ENCODE measurements at regions not wholly inside any gene's neighbourhood (a gene's known extent, or its start where the extent isn't known, plus 50 kb on each side); places are given as distances from the start of the nearest gene placed in this dataset.
"Not testable (repeated sequence)": the region's sequence is repeated elsewhere in the genome, so short reads cannot be mapped to it uniquely, and the experiment has no call there.

GRCh38 chr11:13152736-13153541, 124.7 kb upstream of the BMAL1 start:
- Histone ChIP-seq H3K36me3 (ENCODE audit: control insufficient read depth, insufficient read depth, low read length) (no peaks in the 10 kb centered on the region), H3K4me3 (ENCODE audit: low read depth, low read length) (no peak overlapping the region), H3K27me3 (replicated peaks; ENCODE audit: control insufficient read depth, insufficient read depth, low read length) (no peaks in the 10 kb centered on the region), H3K9me3 (peaks cover 8% of the 10 kb centered on the region; the same call in 1 of the 2 replicates), H3K4me1 (peaks cover 9% of the 10 kb centered on the region; the same call in 1 of the 2 replicates)
- Mint-ChIP-seq H3K4me1 (ENCODE audit: low read depth, unreplicated experiment) (peaks cover 17% of the 10 kb centered on the region), H3K4me3 (ENCODE audit: unreplicated experiment) (no peak overlapping the region), H3K36me3 (ENCODE audit: insufficient read depth, unreplicated experiment) (no peaks in the 10 kb centered on the region), H3K27me3 (ENCODE audit: insufficient read depth, unreplicated experiment) (no peaks in the 10 kb centered on the region), H3K27ac (ENCODE audit: unreplicated experiment) (no peak overlapping the region), H3K9me3 (ENCODE audit: unreplicated experiment) (peaks cover 8% of the 10 kb centered on the region)
- peak; percentile 26 to 38 for TF ChIP-seq CTCF (IDR thresholded peaks at IDR 0.05; ENCODE audit: insufficient read depth in 1 of 2, low read depth in 1 of 2, low read length in 1 of 2, severe bottlenecking in 1 of 2, unreplicated experiment in 1 of 2)
- BruUV-seq (replicated peaks): no TSS peak
- peak in 1 of 2 experiments; percentile 39 for DNase-seq
- intact Hi-C loops (cut with micrococcal nuclease; ENCODE audit: unreplicated experiment): loop anchor here (1.0 to 5.0 kb wide), 3 partner anchors 38 to 189 kb away; no protein-coding TSS in a partner anchor
- ChIA-PET POLR2A (no interaction called here), CTCF (interaction anchor here (0.5 to 0.9 kb wide), 5 partner anchors 12 to 189 kb away, joined by 3 to 5 read pairs (median 3); no protein-coding TSS in a partner anchor)

- POLR2A ChIA-PET; H3K4me3 ChIP-seq (ENCODE audit: low read depth, low read length); H3K27ac Mint-ChIP-seq (ENCODE audit: unreplicated experiment); H3K9me3 ChIP-seq; BruUV-seq (replicated peaks); H3K27me3 Mint-ChIP-seq (ENCODE audit: insufficient read depth, unreplicated experiment); H3K27me3 ChIP-seq (replicated peaks; ENCODE audit: control insufficient read depth, insufficient read depth, low read length); CTCF ChIA-PET; H3K4me1 ChIP-seq; H3K36me3 Mint-ChIP-seq (ENCODE audit: insufficient read depth, unreplicated experiment); DNase-seq; H3K9me3 Mint-ChIP-seq (ENCODE audit: unreplicated experiment); H3K4me3 Mint-ChIP-seq (ENCODE audit: unreplicated experiment); H3K36me3 ChIP-seq (ENCODE audit: control insufficient read depth, insufficient read depth, low read length): not testable (repeated sequence)
- intact Hi-C loops (cut with micrococcal nuclease; ENCODE audit: unreplicated experiment): loop anchor here (5.0 kb wide), 1 partner anchor 137 kb away; no protein-coding TSS in a partner anchor
- peaks cover 12% of the 10 kb centered on the region for H3K4me1 Mint-ChIP-seq (ENCODE audit: low read depth, unreplicated experiment)
Observed at GRCh38 chr11:13154374-13154773, 123.2 kb upstream of the BMAL1 start.

- TF ChIP-seq CTCF (IDR thresholded peaks at IDR 0.05; ENCODE audit: insufficient read depth in 1 of 2, low read depth in 1 of 2, low read length in 1 of 2, severe bottlenecking in 1 of 2, unreplicated experiment in 1 of 2): no peak
- H3K36me3 ChIP-seq (ENCODE audit: control insufficient read depth, insufficient read depth, low read length): no peaks in the 10 kb centered on the region
- no TSS peak for BruUV-seq (replicated peaks)
- H3K4me3 ChIP-seq (ENCODE audit: low read depth, low read length): no peak overlapping the region
- Mint-ChIP-seq H3K4me1 (ENCODE audit: low read depth, unreplicated experiment) (no peaks in the 10 kb centered on the region), H3K27me3 (ENCODE audit: insufficient read depth, unreplicated experiment) (peaks cover 3% of the 10 kb centered on the region), H3K27ac (ENCODE audit: unreplicated experiment) (no peak overlapping the region), H3K9me3 (ENCODE audit: unreplicated experiment) (peaks cover 8% of the 10 kb centered on the region), H3K36me3 (ENCODE audit: insufficient read depth, unreplicated experiment) (no peaks in the 10 kb centered on the region), H3K4me3 (ENCODE audit: unreplicated experiment) (no peak overlapping the region)
- ChIA-PET CTCF (no interaction called here), POLR2A (no interaction called here)
- DNase-seq: no peak
- intact Hi-C loops (cut with micrococcal nuclease; ENCODE audit: unreplicated experiment): no loop called here
- no peaks in the 10 kb centered on the region for H3K27me3 ChIP-seq (replicated peaks; ENCODE audit: control insufficient read depth, insufficient read depth, low read length)
- peaks cover 5% of the 10 kb centered on the region; the same call in 1 of the 2 replicates for H3K9me3 ChIP-seq
- H3K4me1 ChIP-seq: no peaks in the 10 kb centered on the region
Observed at GRCh38 chr11:13160346-13160745, 117.2 kb upstream of the BMAL1 start.
